HG02852 (cell line): ENCODE measurements at regions not wholly inside any gene's neighbourhood (a gene's known extent, or its start where the extent isn't known, plus 50 kb on each side); places are given as distances from the start of the nearest gene placed in this dataset.
"Not testable (repeated sequence)": the region's sequence is repeated elsewhere in the genome, so short reads cannot be mapped to it uniquely, and the experiment has no call there.

Experiments
- ATAC-seq: cut with Tn5 transposase; IDR thresholded peaks from one replicate; pipeline ENCODE4 v1.9.1; 2021; ENCODE audit warnings: mild to moderate bottlenecking, moderate library complexity; ENCODE audit not compliant: unreplicated experiment

DNA sequence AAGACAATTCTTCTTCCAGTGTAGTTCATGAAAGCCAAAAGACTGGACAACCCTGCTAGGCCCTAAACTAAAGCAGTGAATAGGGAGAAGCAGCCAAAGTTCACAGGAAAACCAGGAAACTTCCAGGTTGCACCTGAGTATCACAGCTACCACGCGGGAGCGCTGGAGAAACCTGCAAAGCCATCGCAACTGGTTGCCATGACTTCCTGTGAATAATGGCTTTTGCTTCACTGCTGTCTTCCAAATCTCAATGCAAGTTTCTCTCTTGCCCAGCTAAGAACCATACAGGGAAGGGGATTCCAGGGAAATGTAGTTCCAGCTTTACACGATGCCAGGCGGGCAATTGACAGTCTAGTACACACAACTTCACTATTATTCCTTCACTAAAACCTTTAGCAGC is 114.1 kb downstream of the GXYLT1 start:
- ATAC-seq, result no peak

DNA sequence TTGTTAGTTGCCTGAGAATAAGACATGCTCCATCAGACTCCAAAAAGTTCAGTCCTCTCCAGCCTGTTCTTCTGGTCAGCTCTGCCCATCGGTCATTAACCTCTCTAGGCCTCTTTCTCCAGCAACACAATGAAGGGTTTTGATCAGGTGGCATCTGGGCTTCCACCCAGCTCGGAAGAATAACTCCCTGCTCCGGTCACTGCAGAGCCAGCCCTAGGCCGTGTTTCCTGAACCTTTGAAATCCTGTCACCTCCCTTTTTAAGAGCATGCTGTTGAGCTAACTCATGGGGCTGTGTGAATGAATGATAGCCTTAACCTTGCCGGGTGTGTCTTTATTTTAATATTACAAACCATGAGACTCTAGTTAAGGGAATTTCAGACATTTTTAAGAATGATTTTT is 117.1 kb downstream of the GXYLT1 start:
- no peak for ATAC-seq

DNA sequence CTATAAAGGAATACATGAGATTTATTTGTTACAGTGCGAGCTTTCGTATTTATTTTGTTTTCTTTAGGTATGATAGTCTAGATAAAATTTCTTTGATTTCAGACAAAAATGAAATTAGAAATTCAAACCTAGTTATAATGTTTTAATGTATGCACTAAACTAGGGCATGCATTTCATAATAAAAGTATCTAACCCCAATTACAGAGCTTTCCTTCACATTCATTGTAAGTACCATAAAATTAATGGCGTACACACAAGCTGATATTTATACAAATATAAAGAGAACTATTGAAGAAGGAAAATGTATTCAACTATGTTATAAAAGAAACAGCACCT is 120.2 kb downstream of the GXYLT1 start:
- no peak for ATAC-seq

DNA sequence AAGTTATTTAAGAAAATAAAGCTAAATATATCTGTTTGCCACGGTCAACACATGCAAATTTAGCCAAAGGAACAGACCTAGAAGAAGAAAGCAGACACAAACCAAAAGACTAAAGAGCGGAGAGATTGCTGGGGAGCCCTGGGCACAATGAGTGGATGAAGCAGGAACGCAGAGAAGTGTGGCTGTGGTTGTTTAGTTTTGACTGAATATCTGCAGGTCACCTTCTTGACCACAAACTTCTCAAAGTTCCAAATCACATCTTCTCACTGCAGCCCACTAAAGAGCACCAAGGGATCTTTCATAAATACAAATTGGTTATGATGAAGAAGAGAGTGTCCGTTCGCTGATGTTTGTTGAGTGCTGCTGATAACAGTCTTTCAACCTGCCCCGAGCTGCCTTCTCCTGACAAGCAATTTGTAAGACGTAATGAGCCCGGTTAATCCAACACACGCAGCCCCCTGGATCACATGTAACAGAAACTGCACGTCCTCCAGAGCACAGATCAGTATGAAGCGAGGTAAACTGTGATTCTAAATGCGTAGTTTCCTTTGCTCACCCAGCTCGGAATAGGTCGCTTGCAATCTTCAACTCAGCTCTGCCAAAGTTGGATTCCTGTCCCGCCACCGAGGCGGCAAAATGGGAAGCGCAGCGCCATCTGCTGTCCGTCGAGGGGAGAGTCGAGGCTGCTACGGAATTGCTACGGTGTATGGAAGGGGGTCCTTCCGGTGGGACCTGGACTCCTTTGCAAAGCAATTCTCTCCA is 120.8 kb downstream of the GXYLT1 start:
- peak; percentile 90 for ATAC-seq

DNA sequence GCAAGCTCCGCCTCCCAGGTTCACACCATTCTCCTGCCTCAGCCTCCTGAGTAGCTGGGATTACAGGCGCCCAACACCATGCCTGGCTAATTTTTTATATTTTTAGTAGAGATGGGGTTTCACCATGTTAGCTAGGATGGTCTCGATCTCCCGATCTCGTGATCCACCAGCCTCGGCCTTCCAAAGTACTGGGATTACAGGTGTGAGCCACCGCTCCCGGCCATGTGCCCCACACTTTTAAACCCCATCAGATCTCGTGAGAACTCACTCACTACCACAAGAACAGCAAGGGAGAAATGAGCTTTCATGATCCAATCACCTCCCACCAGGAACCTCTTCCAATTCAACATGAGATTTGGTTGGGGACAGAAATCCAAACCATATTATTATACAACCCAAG is 122.7 kb downstream of the GXYLT1 start:
- not testable (repeated sequence) for ATAC-seq

DNA sequence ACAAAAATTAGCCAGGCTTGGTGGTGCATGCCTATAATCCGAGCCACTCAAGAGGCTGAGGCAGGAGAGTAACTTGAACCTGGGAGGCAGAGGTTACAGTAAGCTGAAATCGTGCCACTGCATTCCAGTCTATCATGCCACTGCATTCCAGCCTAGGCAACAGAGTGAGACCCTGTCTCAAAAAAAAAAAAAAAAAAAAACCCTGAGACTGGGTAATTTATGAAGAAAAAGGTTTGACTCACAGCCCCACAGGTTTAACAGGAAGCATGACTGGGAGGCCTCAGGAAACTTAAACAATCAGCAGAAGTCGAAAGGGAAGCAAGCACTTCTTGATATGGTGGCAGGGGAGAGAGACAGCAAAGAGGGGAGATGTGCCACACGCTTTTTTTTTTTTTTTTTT is 123.2 kb downstream of the GXYLT1 start:
- no peak for ATAC-seq

DNA sequence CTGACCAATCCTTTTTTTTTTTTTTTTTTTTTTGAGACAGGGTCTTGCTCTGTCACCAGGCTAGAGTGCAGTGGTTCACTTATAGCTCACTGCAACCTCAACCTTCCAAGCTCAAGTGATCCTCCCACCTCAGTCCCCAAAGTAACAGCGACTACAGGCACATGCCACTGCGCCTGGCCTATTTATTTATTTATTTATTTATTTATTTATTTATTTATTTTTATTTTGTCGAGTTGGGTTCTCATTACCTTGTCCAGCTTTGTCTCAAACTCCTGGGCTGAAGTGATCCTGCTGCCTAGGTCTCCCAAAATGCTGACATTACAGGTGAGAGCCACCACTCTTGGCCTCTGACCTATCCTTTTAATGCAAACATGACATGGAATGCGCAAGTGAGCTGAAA is 124.4 kb downstream of the GXYLT1 start:
- ATAC-seq, result no peak

DNA sequence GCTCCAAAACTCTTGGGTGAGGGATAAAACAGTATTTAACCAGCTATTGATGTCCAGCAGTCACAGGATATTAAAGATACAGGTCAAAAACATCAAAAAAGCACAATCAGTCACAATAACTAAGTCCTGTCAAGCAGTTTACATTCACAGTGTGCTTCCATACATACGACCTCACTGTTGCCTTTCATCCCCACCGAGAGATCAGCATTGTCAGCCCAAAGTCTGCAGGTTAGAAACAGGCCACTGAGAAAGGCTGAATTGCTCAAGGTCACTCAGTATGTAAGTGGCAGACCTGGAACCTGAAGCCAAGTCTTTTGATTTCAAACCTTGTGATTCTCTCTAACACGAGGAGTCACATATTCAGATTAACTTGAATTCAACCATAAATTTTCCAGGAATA is 124.9 kb downstream of the GXYLT1 start:
- no peak for ATAC-seq

DNA sequence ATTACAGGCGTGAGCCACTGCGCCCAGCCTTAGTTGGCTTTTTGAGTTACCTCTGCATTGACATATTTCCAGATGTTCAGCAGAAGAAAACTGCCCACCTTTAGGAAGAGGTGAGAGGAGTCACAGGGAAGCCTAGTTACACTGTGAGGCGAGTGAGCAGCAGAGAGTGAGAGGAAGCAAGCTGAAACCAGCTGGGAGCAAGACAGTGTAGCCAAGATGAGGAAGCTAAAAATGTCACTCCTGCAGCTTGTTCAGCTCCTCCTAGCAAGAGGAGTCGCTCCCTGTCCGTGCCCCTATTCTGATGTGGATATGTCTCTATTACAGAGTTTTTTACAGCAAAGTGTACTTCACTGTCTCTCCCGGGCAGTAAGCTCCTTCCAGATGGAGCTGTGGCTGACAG is 127.6 kb downstream of the GXYLT1 start:
- ATAC-seq, result no peak

DNA sequence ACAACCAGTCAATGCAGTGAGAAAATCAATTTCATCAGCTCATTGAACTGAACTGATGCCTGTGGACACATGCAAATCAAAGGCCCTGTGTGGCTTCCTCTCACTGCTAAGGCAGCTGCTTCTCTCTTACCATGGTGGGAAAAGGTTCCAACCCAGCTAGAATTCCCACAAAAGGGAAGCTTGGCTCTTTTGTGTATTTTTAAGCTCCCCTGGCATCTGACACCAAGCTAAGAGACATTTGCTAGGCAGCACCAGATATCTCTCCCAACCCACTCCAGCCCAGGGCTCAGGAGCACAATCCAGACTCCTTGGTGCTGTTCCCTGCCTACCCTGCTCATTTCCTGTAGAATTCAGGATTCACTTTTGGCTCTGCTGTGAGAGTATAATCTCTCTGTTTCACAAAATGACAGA is 129.6 kb downstream of the GXYLT1 start:
- ATAC-seq, result no peak

DNA sequence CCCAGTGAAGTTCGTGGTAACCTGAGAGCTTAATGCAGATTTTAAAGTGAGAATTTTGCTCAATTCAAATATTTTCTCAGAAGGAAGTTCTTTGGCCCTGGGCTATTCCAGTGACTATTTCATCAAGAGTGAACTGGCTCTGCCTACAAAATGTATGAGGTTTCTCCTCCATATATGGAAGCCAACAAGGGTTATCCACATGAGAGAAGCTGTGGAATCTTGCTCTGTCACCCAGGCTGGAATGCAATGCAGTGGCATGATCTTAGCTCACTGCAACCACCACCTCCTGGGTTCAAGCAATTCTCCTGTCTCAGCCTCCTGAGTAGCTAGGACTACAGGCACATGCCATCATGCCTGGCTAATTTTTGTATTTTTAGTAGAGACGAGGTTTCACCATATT is 132.2 kb downstream of the GXYLT1 start:
- not testable (repeated sequence) for ATAC-seq

DNA sequence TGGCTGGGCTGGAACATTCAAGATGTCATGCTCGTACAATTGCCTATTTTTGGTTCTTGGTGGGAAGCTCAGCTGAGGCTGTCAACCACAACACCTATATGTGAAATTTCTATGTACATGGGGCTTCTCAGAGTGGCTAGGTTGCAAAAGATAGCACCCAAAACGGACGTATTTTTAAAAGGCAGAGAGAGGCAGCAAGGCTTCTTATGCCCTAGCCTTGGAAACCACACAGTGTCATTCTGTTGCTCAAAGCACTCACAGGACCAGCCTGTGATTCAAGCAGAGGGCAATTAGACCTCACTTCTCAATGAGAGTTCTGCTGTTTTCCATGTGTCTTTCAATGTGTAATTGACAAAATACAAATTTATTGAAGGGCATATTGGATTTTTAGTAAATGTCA is 134.0 kb downstream of the GXYLT1 start:
- no peak for ATAC-seq

DNA sequence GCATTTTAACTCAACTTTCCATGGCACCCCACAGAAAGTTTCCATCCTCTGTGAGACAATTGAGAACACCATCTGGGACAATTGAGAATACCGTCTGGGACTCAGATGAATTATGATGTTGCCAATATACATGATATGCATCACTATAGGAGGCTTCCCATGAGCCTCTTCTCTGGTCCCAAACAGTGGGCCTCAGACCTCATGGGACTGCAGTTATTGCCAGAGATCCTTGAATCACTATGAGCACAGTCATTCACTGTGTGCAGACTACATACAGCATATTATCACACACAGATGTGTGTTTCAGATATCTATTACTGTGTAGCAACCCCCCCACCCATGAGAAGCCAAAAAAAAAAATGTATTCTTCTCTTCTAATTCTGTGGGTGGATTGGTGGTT is 134.4 kb downstream of the GXYLT1 start:
- ATAC-seq, result no peak

DNA sequence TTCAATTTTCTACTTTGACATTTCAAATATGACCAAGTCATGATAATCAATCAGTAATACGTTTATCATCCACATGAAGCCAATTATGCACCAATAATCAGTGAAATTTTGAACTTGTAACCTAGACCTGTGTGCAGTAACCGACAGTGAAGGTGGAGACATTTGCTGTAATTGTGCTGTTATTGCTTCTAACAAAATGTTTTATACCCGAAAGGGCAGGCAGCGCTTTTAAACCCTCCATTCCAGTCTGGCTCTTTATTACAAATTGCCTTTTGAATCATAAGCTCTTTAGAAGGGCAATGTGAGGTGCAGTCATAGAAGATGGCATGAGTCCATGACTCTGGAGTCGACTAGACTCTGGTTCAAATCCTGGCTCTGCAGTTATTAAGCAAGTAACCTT is 135.7 kb downstream of the GXYLT1 start:
- no peak for ATAC-seq

DNA sequence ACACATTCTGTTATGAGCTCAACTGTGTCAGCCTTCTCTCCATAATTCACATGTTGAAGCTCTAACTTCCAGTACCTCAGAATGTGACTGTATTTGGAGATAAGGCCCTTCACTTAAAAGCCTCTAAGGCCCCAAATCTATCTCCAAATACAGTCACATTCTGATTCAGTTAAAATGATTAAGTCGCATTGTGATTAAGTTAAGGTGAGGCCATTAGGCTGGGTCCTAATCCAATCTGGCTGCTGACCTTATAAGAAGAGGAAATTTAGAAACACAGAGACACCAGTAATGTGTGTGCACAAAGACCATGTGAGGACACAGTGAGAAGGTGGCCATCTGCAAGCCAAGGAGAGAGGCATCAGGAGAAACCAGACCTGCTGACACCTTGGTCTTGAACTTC is 141.6 kb downstream of the GXYLT1 start:
- ATAC-seq, result no peak

DNA sequence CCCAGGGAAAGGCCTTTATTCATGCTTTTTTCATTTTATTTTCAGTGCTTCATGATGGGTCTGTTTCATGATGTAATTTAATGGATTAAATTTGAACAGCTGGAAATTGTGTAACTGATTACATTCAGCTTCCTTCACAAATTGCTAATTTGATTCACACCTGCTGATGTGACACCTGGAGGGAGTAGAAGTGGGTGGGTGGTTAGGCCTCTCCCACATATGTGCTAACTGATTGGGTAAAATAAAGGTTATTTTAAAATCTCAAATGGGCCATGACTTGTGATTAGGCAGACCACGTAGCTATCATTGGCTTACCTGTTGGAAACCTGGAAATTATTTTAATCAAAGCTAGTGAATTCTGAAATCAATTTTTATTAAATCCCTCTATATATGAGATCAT is 142.1 kb downstream of the GXYLT1 start:
- no peak for ATAC-seq

DNA sequence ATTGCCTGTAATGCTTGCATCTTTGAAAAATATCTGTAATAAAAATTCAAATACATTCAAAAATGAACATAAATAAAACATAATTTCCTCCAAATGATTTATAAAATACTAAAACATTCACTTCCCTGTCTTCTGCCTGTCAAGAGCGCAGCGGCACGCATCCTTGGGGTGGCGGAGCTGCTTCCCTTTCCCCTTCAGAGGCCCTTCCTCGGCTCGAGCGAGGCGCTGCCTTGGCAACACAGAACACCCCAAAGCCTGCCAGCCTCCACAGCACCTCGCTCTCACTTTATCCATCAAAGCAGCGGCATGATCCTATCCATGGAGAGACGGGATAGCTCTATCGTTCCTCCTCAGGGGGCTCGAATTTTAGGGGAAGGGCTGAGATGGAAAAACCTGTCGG is 146.2 kb downstream of the GXYLT1 start:
- ATAC-seq, result no peak

DNA sequence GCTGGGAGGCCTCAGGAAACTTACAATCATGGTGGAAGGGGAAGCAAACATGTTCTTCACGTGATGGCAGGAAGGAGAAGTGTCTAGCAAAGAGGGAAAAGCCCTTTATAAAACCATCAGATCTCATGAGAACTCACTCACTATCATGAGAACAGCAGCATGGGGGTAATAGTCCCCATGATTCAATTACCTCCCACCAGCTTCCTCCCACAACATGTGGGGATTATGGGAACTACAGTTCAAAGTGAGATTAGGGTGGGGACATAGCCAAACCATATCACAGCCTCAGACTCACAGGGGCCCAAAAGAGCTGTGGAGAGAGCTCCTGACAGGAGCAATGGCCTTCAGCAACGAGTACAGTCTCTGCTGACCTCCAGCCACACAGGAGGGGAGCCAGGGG is 151.4 kb downstream of the GXYLT1 start:
- no peak for ATAC-seq

DNA sequence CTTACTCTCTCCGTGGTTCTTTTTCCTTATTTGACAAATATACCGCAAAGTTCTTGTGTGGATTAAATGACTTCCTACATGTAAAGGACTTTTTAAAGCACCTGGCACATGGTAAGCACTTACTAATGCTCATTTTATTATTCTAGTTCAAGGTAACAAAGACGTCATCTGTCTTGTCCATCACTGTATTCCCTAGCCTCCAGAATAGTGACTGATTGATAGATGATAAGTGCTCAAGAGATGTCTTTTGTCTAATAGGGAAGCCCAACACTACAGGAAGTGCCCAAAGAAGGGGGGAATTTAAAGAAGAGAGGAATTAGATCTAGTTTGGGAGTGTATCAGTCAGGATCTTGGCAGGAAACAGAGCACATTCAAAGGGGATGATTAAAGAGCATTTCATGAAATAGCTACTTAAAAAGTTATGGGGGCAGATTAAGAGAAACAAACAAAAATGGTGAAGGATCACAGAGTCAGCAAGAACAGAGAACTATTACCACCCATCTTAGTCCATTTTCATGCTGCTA is 151.9 kb downstream of the GXYLT1 start:
- no peak for ATAC-seq

DNA sequence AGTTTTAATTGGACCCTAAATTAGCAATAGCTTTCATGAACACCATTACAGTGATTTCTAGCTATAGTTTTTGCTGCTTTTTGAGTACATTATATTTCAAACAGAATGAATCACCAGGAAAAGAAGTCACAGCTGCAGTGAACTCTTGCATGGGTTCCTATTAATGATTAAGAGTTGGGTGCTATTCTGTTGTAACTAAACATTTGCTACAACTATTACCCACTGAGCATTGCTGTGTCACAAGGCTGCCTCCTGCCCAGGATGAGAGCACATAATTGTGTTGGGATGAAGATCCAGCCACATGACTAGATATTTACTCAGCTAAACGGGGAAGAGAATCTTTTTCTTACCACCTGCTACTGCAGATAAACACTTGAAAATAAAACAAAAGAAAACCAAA is 152.7 kb downstream of the GXYLT1 start:
- ATAC-seq, result no peak

DNA sequence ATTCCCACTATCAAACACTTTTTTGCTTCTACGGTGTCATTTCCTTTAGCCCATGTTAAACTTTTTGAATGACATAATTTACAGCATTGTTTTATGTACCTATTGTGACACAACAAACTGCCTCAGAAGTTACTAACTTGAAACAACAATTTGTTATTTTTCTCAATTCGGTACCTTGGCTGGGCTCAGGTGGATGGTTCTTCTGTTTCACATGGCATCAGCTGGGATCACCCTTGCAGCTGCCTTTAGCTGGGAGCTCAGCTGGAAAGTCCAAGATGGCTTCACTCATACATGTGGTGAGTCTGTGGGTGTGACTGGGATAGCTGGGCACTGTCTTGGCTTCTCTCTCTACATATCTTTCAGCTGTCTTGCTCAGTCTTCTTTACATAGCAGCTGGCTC is 156.0 kb downstream of the GXYLT1 start:
- no peak for ATAC-seq

DNA sequence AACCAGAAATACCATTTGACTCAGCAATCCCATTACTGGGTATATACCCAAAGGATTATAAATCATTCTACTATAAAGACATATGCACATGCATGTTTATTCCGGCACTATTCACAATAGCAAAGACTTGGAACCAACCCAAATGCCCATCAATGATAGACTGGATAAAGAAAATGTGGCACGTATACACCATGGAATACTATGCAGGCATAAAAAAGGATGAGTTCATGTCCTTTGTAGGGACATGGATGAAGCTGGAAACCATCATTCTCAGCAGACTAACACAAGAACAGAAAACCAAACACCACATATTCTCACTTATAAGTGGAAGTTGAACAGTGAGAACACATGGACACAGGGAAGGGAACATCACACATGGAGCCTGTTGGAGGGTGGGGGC is 158.2 kb downstream of the GXYLT1 start:
- ATAC-seq, result not testable (repeated sequence)

DNA sequence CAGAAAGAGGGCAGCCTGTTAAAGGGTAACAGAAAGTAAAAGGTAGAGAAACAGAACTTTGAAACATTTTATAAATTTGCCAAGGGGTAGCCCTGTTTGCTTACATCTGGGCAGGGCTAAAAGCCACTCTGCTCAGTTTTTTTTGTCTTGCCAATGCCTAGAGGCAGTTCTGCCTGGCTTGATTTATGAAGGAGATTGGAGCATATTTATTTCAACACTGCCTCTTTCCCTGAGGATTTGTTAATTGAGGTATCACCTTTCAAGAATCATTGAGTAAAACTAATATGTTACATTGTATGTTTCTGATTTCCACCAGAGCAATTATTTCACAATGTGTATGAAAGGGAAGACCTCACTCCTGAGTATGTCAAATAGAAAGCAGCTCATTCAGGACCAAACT is 160.8 kb downstream of the GXYLT1 start:
- no peak for ATAC-seq
